BLaER1 treated with 17β-estradiol and CSF1 and Interleukin-3, amounts not matched to agents 10 nM and 100 nM (cell line): ENCODE measurements at regions not wholly inside any gene's neighbourhood (a gene's known extent, or its start where the extent isn't known, plus 50 kb on each side); places are given as distances from the start of the nearest gene placed in this dataset.
A peak's percentile ranks its signal among the peaks of the same experiment; 100 is the strongest.

Source experiments
- H3K27ac ChIP-seq, 11 experiments: shearing (Covaris generic); formaldehyde crosslinking; 2 replicates each; pipeline ENCODE4 v1.8.1; 2022
- H3K27me3 ChIP-seq, 11 experiments: shearing (Covaris generic); formaldehyde crosslinking; 2 replicates each; pipeline ENCODE4 v1.8.1; 2022
- H3K36me3 ChIP-seq, 11 experiments: shearing (Covaris generic); formaldehyde crosslinking; 2 replicates each; pipeline ENCODE4 v1.8.1; 2022
- H3K4me1 ChIP-seq, 10 experiments: shearing (Covaris generic); formaldehyde crosslinking; 2 replicates each; pipeline ENCODE4 v1.8.1; 2022
- H3K4me2 ChIP-seq, 11 experiments: shearing (Covaris generic); formaldehyde crosslinking; 2 replicates each; pipeline ENCODE4 v1.8.1; 2022
- H3K4me3 ChIP-seq, 10 experiments: shearing (Covaris generic); formaldehyde crosslinking; 2 replicates each; pipeline ENCODE4 v1.8.1; 2022
- H3K9ac ChIP-seq, 11 experiments: shearing (Covaris generic); formaldehyde crosslinking; 2 replicates each; pipeline ENCODE4 v1.8.1; 2022
- H3K9me3 ChIP-seq, 11 experiments: shearing (Covaris generic); formaldehyde crosslinking; replicated peaks in 1 of 11; 2 replicates each; pipeline ENCODE4 v1.8.1; 2022
- H4K20me1 ChIP-seq, 11 experiments: shearing (Covaris generic); formaldehyde crosslinking; 2 replicates each; pipeline ENCODE4 v1.8.1; 2022
- Cebpa-rat ChIP-seq, 11 experiments: shearing (Covaris generic); IDR thresholded peaks; 2 replicates each; pipeline ENCODE4 v1.8.1; 2022

- no peak overlapping the region for H3K4me3 ChIP-seq
- no peaks in the 10 kb centered on the region for H4K20me1 ChIP-seq
- no peak for TF ChIP-seq Cebpa-rat (IDR thresholded peaks at IDR 0.05)
- no peaks in the 10 kb centered on the region for H3K4me1 ChIP-seq
- peaks cover 21 to 29% (median 22%) of the 10 kb centered on the region in 11 experiments for H3K9me3 ChIP-seq
- H3K27ac ChIP-seq = no peak overlapping the region
- no peaks in the 10 kb centered on the region for H3K36me3 ChIP-seq
- no peak overlapping the region for H3K4me2 ChIP-seq
- H3K9ac ChIP-seq = no peak overlapping the region
- H3K27me3 ChIP-seq = no peaks in the 10 kb centered on the region
Measured at GRCh38 chr9:12956805-12957204, 182.0 kb downstream of the LURAP1L start.

- Histone ChIP-seq H3K27ac (no peak overlapping the region), H3K9ac (no peak overlapping the region), H3K4me3 (no peak overlapping the region), H4K20me1 (no peaks in the 10 kb centered on the region), H3K4me2 (no peak overlapping the region), H3K4me1 (no peaks in the 10 kb centered on the region), H3K27me3 (no peaks in the 10 kb centered on the region), H3K9me3 (peaks cover 21 to 29% (median 22%) of the 10 kb centered on the region in 11 experiments), H3K36me3 (no peaks in the 10 kb centered on the region)
- TF ChIP-seq Cebpa-rat (IDR thresholded peaks at IDR 0.05) = no peak
Measured at GRCh38 chr9:12958279-12958678, 183.5 kb downstream of the LURAP1L start.

- Histone ChIP-seq H3K9me3 (peaks cover 21 to 29% (median 22%) of the 10 kb centered on the region in 11 experiments), H3K27ac (no peak overlapping the region), H3K36me3 (no peaks in the 10 kb centered on the region), H3K4me1 (no peaks in the 10 kb centered on the region), H3K4me2 (no peak overlapping the region), H4K20me1 (no peaks in the 10 kb centered on the region), H3K4me3 (no peak overlapping the region), H3K27me3 (no peaks in the 10 kb centered on the region), H3K9ac (no peak overlapping the region)
- no peak for TF ChIP-seq Cebpa-rat (IDR thresholded peaks at IDR 0.05)
Measured at GRCh38 chr9:12958708-12959107, 183.9 kb downstream of the LURAP1L start.

- H3K36me3 ChIP-seq = no peaks in the 10 kb centered on the region
- no peak overlapping the region for H3K4me3 ChIP-seq
- H3K4me1 ChIP-seq = no peaks in the 10 kb centered on the region
- H3K27ac ChIP-seq = no peak overlapping the region
- no peak overlapping the region for H3K4me2 ChIP-seq
- H4K20me1 ChIP-seq = no peaks in the 10 kb centered on the region
- TF ChIP-seq Cebpa-rat (IDR thresholded peaks at IDR 0.05) = no peak
- H3K9me3 ChIP-seq = peaks cover 21 to 29% (median 22%) of the 10 kb centered on the region in 11 experiments
- no peak overlapping the region for H3K9ac ChIP-seq
- no peaks in the 10 kb centered on the region for H3K27me3 ChIP-seq
Measured at GRCh38 chr9:12961276-12961809, 186.5 kb downstream of the LURAP1L start.

- H3K9me3 ChIP-seq = peaks cover 8 to 14% (median 9%) of the 10 kb centered on the region in 11 experiments
- H3K4me1 ChIP-seq = no peaks in the 10 kb centered on the region
- no peak overlapping the region for H3K27ac ChIP-seq
- H3K4me2 ChIP-seq = no peak overlapping the region; a peak in 1 of 22 replicates
- H3K27me3 ChIP-seq = no peaks in the 10 kb centered on the region
- no peak overlapping the region for H3K9ac ChIP-seq
- H4K20me1 ChIP-seq = no peaks in the 10 kb centered on the region
- H3K4me3 ChIP-seq = no peak overlapping the region
- H3K36me3 ChIP-seq = no peaks in the 10 kb centered on the region
- no peak for TF ChIP-seq Cebpa-rat (IDR thresholded peaks at IDR 0.05)
Measured at GRCh38 chr9:12963537-12963936, 188.7 kb downstream of the LURAP1L start.

GRCh38 chr9:12964271-12964670 lies 189.5 kb downstream of the LURAP1L start:
- H3K9me3 ChIP-seq = peaks cover under 1 to 7% (median 2%) of the 10 kb centered on the region in 11 experiments; a peak in 11 of 22 replicates
- no peak overlapping the region for H3K4me3 ChIP-seq
- TF ChIP-seq Cebpa-rat (IDR thresholded peaks at IDR 0.05) = no peak
- no peak overlapping the region for H3K9ac ChIP-seq
- H4K20me1 ChIP-seq = no peaks in the 10 kb centered on the region
- H3K4me2 ChIP-seq = no peak overlapping the region
- H3K27ac ChIP-seq = no peak overlapping the region
- no peaks in the 10 kb centered on the region for H3K4me1 ChIP-seq
- no peaks in the 10 kb centered on the region for H3K36me3 ChIP-seq
- H3K27me3 ChIP-seq = no peaks in the 10 kb centered on the region

DNA sequence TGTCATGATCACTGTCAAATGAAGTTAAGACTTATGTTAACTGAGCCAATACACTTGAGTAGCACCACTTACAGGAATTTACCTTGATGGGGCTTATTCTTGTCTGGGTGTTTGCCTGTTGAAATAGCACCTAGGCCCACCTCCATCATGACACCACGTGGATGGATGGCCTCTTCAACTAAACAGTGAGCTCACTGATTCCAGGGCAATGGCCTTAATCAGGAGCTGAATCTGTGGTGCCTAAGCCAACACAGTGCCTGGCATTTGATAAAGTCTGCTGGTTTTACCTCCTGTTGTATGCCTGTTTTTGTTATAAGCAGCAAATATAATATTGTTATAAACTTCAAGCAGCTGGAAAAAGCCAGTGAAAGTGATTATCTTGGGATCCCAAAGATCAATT lies 190.5 kb downstream of the LURAP1L start:
- Histone ChIP-seq H3K9ac (no peak overlapping the region), H4K20me1 (no peaks in the 10 kb centered on the region), H3K4me3 (no peak overlapping the region), H3K27ac (no peak overlapping the region), H3K27me3 (no peaks in the 10 kb centered on the region), H3K36me3 (no peaks in the 10 kb centered on the region), H3K4me1 (no peaks in the 10 kb centered on the region), H3K9me3 (0 out of 22 replicates have a peak, but pooled peaks cover 0 to under 1% (median 0%) of the 10 kb centered on the region in 11 experiments), H3K4me2 (no peak overlapping the region)
- no peak for TF ChIP-seq Cebpa-rat (IDR thresholded peaks at IDR 0.05)

GRCh38 chr9:12968093-12968492 lies 193.3 kb downstream of the LURAP1L start:
- Histone ChIP-seq H3K9ac (no peak overlapping the region), H3K4me3 (no peak overlapping the region), H3K27me3 (no peaks in the 10 kb centered on the region), H3K9me3 (0 out of 22 replicates have a peak, but pooled peaks cover 0 to 6% (median 0%) of the 10 kb centered on the region in 11 experiments), H3K4me1 (peaks cover 4 to 16% (median 8%) of the 10 kb centered on the region in 10 experiments), H3K27ac (no peak overlapping the region), H3K4me2 (no peak overlapping the region), H3K36me3 (no peaks in the 10 kb centered on the region), H4K20me1 (no peaks in the 10 kb centered on the region)
- no peak for TF ChIP-seq Cebpa-rat (IDR thresholded peaks at IDR 0.05)

DNA sequence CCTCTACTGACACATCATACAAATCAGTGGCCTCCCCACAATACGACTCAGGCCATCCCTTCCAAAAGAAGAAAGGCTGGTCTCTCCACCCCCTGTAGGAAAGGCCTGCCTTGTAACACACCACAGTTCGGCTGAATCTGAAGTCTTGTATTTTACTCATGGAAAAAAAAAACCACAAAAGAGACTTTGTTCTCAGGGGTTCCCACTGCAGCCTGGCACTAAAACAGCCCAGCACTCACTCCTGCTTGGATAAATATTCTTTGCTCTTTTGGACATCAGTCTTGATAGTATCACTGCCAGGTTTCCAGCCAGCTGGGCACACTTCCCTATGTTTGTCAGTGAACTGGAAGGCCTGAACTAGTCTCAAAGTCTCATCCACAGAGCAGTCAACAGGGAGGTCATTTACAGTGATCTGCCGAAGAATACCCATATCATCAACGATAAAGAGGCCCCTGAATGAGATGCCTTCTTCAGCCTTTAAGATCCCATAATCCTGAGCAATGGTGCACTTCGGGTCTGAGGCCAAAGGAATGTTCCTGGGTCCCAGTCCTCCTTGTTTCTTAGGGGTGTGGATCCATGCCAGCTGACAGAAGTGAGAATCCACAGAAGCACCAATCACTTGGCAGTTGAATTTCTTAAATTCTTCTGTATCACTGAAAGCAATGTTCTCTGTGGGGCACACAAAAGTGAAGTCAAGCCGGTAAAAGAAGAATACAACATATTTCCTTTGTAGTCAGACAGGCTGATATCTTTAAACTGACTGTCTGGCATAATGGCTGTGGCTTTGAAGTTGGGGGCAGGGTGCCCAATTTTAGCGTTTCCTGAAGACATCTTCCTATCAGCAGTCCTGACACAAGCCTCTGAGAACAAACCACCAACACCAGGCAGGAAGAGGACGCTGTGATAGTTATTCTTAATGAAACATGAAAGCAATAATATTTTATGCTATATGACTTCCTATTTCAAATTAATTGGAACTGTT lies 198.1 kb downstream of the LURAP1L start:
- Histone ChIP-seq H3K4me2 (peak overlapping the region; percentile 32 to 76 (median 62); a peak in 21 of 22 replicates), H3K4me3 (no peak overlapping the region), H3K27ac (peak overlapping the region in 8 of 11 experiments; percentile 10 to 72 (median 53); a peak in 11 of 22 replicates), H3K36me3 (no peaks in the 10 kb centered on the region), H3K9ac (peak overlapping the region in 3 of 11 experiments; percentile 0 to 56 (median 27); a peak in 4 of 22 replicates), H3K4me1 (peaks cover 14 to 34% (median 25%) of the 10 kb centered on the region in 10 experiments), H3K27me3 (no peaks in the 10 kb centered on the region), H4K20me1 (no peaks in the 10 kb centered on the region), H3K9me3 (0 out of 22 replicates have a peak, but pooled peaks cover 0 to 11% (median 0%) of the 10 kb centered on the region in 11 experiments)
- no peak for TF ChIP-seq Cebpa-rat (IDR thresholded peaks at IDR 0.05)
